ENCODE measurements at regions not wholly inside any gene's neighbourhood (a gene's known extent, or its start where the extent isn't known, plus 50 kb on each side); places are given as distances from the start of the nearest gene placed in this dataset.

DNA sequence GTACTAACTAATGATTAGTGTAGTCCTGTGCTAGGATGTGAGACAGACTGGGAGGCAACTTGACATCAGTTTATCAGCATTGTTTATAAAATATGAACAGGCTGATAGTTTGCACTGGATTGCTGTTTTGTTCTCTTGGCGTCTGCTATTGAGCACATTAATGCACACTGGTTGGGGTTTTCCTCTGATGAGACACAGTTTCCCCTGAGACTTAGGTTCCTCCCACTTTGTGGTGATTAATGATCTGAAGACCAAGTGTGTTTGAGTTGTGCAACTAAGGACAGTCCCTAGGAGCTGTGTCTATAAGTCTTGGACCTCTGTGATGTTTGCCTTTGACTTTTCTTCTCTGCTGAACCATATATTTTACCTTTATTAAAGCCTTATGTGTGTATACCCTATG is 1015.4 kb downstream of the AMY1C start:
- Histone ChIP-seq H3K27ac (ENCODE audit: control insufficient read depth, insufficient read depth) (no peak overlapping the region), H3K4me3 (no peak overlapping the region), H3K9ac (ENCODE audit: control insufficient read depth, insufficient read depth, low read length) (no peak overlapping the region), H3K4me2 (ENCODE audit: control insufficient read depth, insufficient read depth) (no peak overlapping the region), H3K79me2 (ENCODE audit: control insufficient read depth, insufficient read depth, low read length) (no peaks in the 10 kb centered on the region), H3K4me1 (ENCODE audit: control insufficient read depth, insufficient read depth, low read length) (peaks cover 4% of the 10 kb centered on the region), H3K36me3 (ENCODE audit: control insufficient read depth in 2 of 2, insufficient read depth in 2 of 2, low read length in 1 of 2) (no peaks in the 10 kb centered on the region), H4K20me1 (ENCODE audit: control insufficient read depth, insufficient read depth) (no peaks in the 10 kb centered on the region), H2AFZ (ENCODE audit: control insufficient read depth, low read depth, low read length) (peak overlapping the region; percentile 42; the same call in 1 of the 2 replicates), H3K27me3 (replicated peaks in 1 of 2; ENCODE audit: control insufficient read depth in 2 of 2, insufficient read depth in 2 of 2, low read length in 1 of 2) (no peaks in the 10 kb centered on the region), H3K9me3 (replicated peaks; ENCODE audit: control insufficient read depth, insufficient read depth, low read length) (no peaks in the 10 kb centered on the region)
- BruUV-seq (replicated peaks): no TSS peak
- ChIA-PET CTCF (interaction anchor here (0.6 kb wide), 1 partner anchor 638 kb away, joined by 3 read pairs; no protein-coding TSS in a partner anchor), POLR2A (interaction anchor here (1.3 kb wide), 1 partner anchor 14 kb away, joined by 3 read pairs; no protein-coding TSS in a partner anchor), RAD21 (ENCODE audit: unreplicated experiment) (interaction anchor here (1.3 kb wide), 1 partner anchor 13 kb away, joined by 7 read pairs; no protein-coding TSS in a partner anchor), SMC1A (ENCODE audit: uncharacterized antibody, unreplicated experiment) (interaction anchor here (1.3 to 1.6 kb wide), 4 partner anchors 9 to 18 kb away, joined by 3 to 7 read pairs (median 4); no protein-coding TSS in a partner anchor)
- 0% methylated on average over 1 of the region's 1 CpG for WGBS (ENCODE audit: insufficient coverage, insufficient replicate concordance, low lambda C conversion rate, missing lambda C conversion rate)
- peak; percentile 59 for DNase-seq (ENCODE audit: low read depth, low spot score)
- FAIRE-seq: peak; percentile 86
- intact Hi-C loops (cut with micrococcal nuclease; ENCODE audit: unreplicated experiment): loop anchor here (5.0 kb wide), 1 partner anchor 118 kb away; no protein-coding TSS in a partner anchor
- in situ Hi-C loops (cut with MboI): no loop called here
- ATAC-seq: peak; percentile 92
- no peak for TF ChIP-seq CHD4 (IDR thresholded peaks at IDR 0.05)
- no peak for TF ChIP-seq SPI1 (IDR thresholded peaks at IDR 0.05; ENCODE audit: borderline replicate concordance, insufficient read depth, low read depth, low read length)
- peak; percentile 22 for TF ChIP-seq RELA (IDR thresholded peaks at IDR 0.05; ENCODE audit: borderline replicate concordance, partially characterized antibody)
- no peak for TF ChIP-seq STAT1 (conservative IDR thresholded peaks at IDR 0.05)
- no peak for TF ChIP-seq ETV6 (conservative IDR thresholded peaks at IDR 0.05 in 1 of 2, IDR thresholded peaks at IDR 0.05 in 1 of 2; ENCODE audit: borderline replicate concordance in 1 of 2, low read depth in 1 of 2)
- TF ChIP-seq MTA2 (IDR thresholded peaks at IDR 0.05; ENCODE audit: low read depth): peak; percentile 41; the same call in 1 of the 2 replicates
- no peak for TF ChIP-seq POLR2AphosphoS5 (IDR thresholded peaks at IDR 0.05; ENCODE audit: low read length)
- TF ChIP-seq PAX8 (IDR thresholded peaks at IDR 0.05): no peak
- TF ChIP-seq ZBTB11 (CRISPR knock-in tag; IDR thresholded peaks at IDR 0.05): no peak
- no peak for TF ChIP-seq CEBPZ (IDR thresholded peaks at IDR 0.05; ENCODE audit: low read depth, low read length)
- no peak for TF ChIP-seq GABPA (IDR thresholded peaks at IDR 0.05; ENCODE audit: low read depth)
- no peak for TF ChIP-seq ZNF217 (IDR thresholded peaks at IDR 0.05)
- TF ChIP-seq ZNF592 (IDR thresholded peaks at IDR 0.05): no peak

Data from GM12878 (cell line).